CD4-positive, alpha-beta T cell treated with Interleukin-17A for 1 hour (primary cell): ENCODE measurements at regions not wholly inside any gene's neighbourhood (a gene's known extent, or its start where the extent isn't known, plus 50 kb on each side); places are given as distances from the start of the nearest gene placed in this dataset.
"Not testable (repeated sequence)": the region's sequence is repeated elsewhere in the genome, so short reads cannot be mapped to it uniquely, and the experiment has no call there.

Experiments used
- DNase-seq: peaks from one replicate; pipeline ENCODE4 v3.0.0-alpha.2; 2020

DNA sequence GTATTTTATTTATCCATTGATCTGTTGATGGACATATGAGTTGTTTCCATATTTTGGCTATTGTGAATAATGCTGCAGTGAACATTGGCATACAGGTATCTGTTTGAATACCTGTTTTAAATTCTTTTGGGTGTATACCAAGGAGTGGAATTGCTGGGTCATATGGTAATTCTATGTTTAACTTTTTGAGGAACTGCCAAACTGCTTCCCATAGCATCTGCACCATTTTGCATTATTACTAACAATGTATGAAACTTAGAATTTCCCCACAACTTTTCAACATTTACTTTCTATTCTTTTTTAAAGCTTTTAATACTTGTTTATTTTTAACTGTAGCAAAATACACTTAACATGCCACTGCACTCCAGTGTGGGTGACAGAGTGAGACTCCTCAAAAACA is 57.0 kb upstream of the MSN start:
- no peak for DNase-seq

DNA sequence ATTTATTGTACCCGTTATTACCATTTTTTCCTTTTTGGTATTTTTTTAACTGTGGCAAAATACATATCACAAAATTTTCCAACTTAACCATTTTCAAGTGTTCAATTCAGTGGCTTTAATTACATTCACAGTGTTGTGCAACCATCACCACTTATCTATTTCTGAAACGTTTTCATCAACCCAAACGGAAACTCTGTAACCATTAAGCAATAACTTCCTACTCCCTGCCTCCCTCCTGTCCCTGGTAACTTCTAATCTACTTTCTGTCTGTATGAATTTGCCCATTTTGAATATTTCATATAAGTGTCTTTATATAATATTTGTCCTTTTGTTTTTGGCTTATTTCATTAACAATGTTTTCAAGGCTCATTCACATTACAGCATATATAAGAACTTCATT is 57.4 kb upstream of the MSN start:
- DNase-seq: no peak

DNA sequence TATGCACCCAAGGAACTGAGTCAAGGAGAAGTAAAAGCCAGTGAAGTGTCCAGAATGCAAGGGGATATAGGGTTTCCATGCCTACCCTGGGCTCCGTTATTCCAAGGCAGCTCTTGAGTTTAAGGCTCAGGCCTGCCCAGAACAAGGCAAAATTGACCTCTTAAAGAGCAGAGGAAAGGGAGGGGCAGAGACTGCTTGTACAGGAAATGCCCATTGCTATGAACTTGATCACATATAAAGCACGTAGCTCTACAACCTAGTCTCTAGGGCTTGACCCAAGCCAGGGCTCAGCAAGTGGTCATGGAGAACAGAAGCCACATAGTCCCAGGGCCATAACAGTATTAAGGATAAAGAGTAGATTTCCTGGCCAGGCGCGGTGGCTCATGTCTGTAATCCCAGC is 58.2 kb upstream of the MSN start:
- no peak for DNase-seq

DNA sequence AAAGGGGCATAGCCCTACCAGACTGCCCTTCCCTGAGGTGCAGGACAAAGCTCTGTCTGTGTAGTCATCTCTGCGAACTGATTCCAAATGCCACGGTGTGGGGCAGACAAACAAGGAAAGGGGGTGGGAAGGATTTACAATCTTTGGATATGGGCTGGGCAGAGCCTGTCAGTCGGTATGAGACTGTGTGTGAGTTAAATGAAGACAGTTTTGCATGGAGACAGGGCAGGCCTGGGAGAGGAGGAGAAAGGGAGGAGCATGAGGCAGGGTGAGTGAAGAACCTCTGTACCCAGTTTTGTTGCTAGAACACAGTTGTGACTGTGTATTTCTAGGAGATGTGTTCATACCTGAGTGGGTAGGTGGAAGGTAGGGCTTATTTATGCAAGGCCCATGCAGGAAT is 59.4 kb upstream of the MSN start:
- no peak for DNase-seq

DNA sequence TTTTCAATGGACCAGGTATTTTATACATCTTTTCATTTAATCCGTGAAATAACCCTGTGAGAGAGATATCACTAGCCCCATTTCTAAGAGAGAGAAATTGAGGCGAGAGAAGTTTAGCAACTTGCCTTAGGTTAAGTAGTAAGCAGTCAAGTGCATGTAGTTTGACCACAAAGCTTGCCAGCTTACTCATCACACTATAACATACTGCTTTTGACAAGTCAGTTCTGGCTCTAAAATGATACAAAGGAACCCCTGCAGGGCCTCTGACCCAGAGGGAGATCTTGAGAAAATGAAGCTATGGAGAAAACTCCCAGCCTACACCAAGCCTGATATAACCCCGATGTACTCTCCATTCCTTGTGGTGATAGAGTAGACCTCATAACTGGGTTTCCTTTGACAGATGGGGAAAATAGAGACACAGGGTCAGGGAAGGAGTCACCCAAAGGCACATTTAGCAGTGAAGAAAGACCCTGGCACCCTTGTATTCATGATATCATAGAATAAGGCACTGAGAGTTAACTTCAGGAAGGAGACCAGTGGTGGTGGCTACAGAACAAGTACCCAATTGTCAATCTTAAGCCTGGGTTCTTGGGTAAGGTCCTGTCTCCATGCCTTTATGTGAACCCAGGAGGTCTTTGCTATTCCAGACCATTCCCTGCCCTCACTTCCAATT is 60.2 kb upstream of the MSN start:
- DNase-seq: peak; percentile 26

DNA sequence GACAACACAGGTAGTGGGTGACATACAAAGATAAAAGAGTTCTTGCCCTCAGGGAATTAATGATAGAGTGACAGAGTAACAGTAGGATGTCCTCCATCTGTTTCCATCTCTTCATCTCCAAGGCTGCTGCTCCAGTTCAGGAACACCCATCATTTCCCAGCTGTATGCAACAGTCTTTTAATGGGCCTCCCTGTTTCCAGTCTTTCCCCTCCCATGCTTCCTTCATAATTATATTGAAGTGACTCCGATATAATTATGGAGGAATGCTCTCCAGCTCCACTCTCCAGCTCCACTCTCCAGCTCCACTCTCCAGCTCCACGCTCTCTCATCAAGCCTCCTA is 65.3 kb upstream of the MSN start:
- DNase-seq: no peak

DNA sequence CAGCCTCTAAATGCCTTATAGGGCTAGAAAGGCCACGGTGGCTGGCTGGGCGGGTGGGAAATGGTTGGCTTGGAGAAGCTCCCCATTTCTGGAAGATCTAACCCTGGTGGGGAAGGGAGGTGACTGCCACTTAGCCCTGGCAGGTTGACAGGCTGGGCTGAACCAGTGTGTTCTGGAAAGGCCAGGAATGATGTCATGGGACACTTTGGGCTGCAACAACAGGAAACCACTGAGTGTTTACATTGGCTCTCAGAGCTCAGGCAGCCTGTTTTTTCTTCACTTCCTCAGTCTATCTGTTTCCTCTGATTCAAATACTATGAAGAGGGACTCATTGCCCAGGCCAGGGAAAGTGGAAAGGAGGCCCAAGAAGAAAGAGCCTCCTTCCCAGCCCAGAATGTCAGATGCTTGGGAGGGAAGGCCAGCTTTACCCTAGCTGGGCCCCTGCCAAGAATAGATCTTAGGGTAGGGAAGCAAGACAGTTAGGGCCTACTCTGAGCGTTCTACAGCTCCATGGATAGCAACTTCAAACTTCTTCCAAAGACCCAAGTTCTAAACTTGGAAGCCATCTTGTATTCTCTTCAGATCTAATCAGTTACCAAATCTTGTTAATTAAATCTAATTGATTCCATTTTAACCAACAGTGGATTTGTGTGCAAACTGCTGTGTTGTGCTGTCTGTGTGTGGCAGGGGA is 65.8 kb upstream of the MSN start:
- DNase-seq: peak; percentile 73

DNA sequence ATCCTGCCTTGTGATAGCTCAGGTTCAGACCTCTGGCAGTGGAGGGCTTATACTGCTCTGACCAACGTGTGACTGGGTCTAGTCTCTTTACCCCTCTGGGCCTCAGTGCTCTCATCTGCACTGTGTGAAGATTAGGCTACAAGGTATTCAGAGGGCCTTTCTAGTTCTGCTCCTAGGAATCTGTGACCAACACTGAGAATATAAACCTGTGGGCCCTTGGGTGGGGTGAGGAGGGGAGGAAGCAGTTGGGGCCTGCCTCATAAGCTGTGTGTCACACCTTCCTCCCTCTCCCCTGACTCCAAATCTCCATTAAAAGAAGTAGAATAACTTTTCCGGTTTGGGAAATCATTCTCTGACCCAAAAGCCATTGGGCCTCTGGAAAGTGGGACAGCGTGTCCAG is 66.3 kb upstream of the MSN start:
- no peak for DNase-seq

DNA sequence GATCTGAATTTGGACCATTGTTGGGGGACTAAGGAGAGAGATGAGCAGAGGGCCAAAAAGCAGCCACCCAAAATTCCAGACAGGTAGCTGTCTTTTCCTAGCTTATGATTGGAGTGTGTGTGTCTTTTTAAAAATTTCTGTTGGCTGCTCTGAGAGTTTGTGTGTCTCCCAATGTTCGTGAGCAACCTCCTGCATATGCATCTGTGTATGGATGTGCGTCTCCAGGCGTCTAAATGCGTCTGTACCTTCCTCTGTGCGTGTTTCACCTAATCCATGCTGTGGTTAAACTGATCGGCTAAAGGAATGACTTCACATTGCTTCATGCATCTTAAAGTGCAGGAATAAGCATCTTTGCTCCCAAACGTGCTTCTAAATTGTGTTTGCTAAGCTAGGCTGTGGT is 65.5 kb upstream of the LAS1L start:
- no peak for DNase-seq

DNA sequence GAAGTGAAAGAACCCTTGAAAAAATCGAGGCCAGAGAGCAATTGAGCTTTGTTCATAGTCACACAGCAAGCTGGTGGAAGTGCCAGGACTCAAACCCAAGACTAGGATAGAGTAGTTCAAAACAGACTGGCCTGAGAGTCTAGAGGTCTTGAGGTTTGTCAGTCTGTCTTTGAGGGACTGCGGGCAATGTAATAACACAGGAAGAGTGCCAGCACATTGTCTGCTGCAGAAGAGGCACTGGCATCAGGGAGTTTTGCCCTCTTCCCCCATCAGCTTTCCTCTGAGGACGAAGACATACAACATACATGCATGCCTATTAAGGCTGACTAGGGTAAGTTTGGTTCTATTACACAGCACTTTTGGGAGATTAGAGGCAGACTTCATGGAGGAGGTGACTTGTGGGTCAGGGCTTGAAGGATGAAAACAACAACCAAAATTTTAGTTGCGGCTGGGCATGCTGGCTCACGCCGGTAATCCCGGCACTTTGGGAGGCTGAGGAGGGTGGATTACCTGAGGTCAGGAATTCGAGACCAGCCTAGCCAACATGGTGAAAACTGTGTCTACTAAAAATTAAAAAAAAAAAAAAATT is 64.1 kb upstream of the LAS1L start:
- DNase-seq: peak; percentile 35

DNA sequence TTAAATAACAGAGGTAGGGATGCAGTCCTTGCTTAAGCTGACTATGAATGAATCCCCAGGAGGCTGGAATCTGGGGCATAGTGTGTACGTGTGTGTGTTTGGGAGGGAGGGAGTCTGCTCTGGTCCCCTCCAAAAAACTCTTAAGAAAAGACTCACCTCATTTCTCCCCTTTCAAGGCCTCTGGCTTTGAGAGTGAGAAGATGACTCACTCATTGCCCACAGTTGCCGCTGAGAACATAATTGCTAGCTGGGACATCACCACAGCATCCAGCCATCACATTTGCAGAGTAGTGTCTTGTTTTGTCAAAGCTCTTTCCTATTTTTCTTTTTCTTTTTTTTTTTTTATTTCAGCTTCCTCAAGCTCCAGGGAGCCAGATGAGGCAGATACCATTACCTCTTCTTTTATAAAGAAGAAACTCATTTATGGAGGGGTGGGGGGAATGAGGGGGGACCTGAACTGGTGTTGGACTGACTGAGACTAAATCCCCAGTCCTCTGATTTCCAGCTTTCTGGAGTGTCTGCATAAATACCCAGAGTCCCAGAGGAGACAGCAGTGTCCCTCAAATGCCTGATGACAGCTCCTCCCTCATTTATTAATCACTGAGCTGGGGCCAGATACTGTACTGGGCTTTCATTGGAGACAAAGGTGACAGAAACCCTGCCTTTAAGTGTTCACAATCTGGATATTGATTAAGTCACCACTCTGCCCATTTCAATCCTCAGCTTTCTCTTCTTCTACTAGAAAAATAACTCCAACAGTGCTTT is 61.9 kb upstream of the LAS1L start:
- peak; percentile 74 for DNase-seq

DNA sequence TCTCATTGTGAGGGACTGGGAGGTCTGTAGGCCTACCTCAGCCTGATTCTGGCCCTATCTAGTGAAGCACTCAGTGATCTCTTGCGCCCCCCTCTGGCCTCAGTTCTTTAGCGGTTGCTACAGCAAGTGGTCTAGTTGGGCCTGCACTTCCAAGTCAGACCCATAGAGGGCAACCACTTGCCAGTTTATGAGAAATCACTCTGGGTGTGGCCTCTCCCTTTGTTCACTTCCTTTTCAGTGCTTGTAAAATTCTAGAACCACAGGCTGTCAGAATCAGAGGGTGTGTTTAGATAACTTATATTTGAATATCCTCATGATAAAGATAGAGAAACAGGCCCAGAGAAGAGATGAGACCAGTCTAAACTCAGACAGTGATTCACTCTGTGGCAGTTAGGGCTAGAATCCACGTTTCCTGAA is 60.9 kb upstream of the LAS1L start:
- DNase-seq: peak; percentile 94

DNA sequence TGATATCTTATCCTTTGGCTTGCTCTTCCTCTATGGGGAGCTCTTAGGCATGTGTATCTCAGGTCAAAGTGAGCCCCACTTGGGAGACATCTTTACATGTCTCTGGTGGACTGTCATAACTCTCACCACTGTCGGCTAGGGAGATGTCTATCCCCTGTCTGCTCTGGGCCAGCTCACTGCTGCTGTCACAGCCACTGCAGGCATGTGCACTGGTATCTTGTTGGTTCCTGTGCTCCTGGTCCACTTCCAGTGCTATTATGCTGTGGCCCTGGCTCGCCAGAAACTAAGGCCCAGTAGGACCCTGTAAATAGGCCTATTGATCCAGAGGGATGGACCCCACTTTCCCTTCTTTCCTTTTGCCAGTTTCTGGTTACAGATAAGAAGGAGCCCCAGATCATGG is 56.6 kb upstream of the LAS1L start:
- no peak for DNase-seq

DNA sequence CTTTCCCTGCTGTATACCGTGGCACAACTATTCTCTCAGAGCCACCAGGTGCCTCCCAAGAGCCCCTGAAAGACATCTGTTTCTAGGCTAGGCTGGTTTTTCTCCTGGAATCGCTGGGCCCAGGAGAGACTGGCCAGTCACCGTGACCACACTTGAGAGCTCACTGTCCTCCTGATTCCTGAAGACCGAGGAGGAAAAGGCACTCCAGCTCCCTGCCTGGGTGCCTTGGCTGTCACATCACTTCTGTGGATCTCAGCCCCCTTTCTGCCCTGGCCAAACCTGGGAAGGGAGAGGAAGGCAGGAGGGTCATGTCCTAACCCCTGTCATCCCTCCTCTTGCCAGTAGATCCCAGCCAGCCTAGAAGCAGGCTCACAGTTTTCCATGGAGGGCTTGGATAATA is 54.7 kb upstream of the LAS1L start:
- DNase-seq: no peak

DNA sequence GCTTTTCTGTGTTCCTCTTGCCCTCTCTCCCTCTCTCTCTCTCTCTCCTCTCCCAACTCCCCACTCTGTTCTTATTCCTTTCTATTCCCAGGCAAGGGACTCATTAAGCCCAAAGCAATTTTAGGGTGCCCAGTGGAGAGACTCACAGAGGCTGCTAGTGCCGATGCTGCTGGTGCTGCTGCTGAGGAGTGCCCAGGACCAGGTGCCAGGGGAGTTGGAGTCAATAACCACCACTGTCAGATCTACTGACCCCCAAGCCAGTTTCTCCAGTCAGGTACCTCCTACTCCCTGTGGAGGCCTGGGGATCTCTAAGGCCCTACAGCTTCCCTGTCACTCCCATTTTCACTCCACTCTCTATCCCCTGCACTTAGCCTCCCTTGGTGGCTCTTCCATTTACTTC is 54.2 kb upstream of the LAS1L start:
- DNase-seq: no peak

DNA sequence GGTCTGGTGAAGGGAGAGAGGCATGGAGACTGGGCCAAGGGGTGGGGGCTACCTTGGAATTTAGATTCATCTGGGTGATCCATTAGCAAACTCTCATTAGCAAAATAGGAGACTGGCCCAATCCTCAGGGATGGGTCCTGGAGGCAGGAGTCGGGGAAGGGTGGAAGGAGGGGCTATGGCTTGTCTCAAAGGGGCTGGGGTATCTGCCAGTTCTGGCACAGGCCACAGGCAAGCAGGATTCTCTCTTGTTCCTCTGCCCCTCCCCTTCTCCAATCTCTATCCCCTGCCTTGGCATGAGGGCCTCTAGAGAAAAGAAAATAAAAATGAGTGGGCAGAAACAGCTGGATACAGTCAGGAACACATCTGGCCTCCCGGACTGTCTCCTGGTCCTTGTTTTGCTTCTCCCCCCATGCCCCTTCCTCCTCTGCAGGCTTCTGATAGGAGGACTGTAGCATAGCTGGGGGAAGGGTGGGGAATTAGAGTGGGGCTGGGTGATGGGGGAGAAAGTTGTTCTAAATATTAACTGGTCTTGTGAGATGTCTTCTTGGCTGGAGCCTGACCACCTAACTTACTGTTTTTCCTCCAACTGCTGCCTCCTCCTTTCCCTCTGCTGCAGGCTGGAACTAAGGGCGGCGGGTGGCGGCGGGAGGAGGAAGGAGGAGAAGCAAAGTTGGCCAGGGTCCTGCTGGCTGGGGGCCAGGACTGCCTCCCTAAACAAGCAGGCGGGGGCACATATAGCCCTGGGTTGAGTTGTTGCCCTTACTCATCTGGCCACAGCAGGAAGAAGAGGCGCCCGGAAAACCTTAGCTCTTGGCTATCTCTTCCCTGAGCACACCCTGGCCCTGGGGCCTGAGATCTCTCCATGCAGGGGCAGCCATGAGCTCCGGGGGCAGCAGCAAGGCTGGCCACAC is 53.3 kb upstream of the LAS1L start:
- no peak for DNase-seq

DNA sequence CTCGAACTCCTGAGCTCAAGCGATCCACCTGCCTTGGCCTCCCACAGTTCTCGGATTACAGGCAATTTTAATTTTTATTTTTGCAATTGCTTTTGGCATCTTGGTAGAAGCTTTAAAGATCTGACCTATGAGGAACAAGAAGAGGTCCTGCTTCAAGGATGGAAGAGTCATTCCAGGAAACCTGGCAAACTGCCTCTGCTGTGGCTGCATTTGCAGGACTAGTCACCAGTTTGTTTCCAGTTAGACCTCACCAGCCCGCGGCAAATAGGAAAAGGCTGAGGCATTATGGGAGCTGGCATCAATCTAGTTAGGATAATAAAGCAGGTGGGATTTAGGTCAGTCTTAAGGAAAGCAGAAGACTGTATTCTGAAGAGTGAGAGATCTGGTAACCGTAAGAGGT is 51.9 kb upstream of the LAS1L start:
- DNase-seq: no peak

DNA sequence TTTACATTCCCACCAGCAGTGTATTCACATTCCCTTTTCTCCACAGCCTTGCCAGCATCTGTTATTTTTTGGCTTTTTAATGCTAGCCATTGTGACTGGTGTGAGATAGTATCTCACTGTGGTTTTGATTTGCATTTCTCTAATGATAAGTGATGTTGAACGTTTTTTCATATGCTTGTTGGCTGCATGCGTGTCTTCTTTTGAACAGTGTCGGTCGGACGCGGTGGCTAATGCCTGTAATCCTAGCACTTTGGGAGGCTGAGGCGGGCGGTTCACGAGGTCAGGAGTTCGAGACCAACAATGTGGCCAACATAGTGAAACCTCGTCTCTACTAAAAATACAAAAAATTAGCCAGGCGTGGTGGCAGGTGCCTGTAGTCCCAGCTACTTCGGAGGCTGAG is 50.6 kb upstream of the LAS1L start:
- DNase-seq: not testable (repeated sequence)
